ENCODE measurements at regions not wholly inside any gene's neighbourhood (a gene's known extent, or its start where the extent isn't known, plus 50 kb on each side); places are given as distances from the start of the nearest gene placed in this dataset.

DNA sequence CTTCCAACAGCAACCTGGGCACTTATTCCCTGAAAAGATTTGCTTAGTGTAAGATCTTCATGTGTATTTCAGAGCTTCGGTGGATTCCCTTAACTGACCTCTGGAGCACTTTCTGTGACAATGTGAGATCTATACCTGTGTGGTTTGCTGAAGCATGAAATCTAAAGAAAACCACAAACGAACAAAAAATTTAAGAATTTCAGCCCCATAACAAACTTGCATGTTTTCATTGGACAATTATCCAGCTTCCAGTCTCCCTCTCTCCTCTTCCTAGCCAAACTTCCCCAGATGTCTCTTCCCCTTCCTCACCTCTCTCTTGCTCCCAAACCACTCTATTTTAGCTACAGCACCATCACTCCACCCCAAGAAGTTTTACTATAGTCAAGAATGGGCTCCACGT lies 279.9 kb upstream of the SORCS1 start:
- TF ChIP-seq, protein P1, sequence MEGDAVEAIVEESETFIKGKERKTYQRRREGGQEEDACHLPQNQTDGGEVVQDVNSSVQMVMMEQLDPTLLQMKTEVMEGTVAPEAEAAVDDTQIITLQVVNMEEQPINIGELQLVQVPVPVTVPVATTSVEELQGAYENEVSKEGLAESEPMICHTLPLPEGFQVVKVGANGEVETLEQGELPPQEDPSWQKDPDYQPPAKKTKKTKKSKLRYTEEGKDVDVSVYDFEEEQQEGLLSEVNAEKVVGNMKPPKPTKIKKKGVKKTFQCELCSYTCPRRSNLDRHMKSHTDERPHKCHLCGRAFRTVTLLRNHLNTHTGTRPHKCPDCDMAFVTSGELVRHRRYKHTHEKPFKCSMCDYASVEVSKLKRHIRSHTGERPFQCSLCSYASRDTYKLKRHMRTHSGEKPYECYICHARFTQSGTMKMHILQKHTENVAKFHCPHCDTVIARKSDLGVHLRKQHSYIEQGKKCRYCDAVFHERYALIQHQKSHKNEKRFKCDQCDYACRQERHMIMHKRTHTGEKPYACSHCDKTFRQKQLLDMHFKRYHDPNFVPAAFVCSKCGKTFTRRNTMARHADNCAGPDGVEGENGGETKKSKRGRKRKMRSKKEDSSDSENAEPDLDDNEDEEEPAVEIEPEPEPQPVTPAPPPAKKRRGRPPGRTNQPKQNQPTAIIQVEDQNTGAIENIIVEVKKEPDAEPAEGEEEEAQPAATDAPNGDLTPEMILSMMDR (IDR thresholded peaks at IDR 0.05) = no peak
- no peak for TF ChIP-seq EP300 (IDR thresholded peaks at IDR 0.05)
